ENCODE measurements at regions not wholly inside any gene's neighbourhood (a gene's known extent, or its start where the extent isn't known, plus 50 kb on each side); places are given as distances from the start of the nearest gene placed in this dataset.
"Not testable (repeated sequence)": the region's sequence is repeated elsewhere in the genome, so short reads cannot be mapped to it uniquely, and the experiment has no call there.

DNA sequence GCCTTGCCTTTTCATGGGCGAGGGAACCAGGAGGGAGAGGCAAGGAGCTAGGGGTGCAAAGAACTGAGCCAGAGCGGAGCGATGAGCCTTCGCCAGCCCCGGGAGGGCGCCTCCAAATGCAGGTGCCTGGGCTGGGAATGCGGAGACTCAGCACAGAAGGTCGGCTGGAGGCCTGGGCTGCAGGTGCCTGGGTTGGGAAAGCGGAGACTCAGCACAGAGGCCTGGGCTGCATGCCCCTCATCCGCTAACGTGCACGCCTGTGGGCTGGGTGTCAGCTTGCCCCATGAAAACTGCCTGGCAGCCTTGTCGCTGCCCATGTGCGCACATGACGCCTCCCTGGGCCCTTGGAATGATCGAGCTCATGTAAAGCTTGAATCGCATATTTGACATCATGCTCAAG, 51.8 kb downstream of the POM121L12 start:
- Histone ChIP-seq H3K27me3 (ENCODE audit: control insufficient read depth, insufficient read depth, low read length) (no peaks in the 10 kb centered on the region), H3K4me3 (ENCODE audit: insufficient read depth, low read depth, low read length) (no peak overlapping the region), H3K36me3 (replicated peaks; ENCODE audit: control insufficient read depth, insufficient read depth, low read length) (no peaks in the 10 kb centered on the region)
- no peak for DNase-seq

DNA sequence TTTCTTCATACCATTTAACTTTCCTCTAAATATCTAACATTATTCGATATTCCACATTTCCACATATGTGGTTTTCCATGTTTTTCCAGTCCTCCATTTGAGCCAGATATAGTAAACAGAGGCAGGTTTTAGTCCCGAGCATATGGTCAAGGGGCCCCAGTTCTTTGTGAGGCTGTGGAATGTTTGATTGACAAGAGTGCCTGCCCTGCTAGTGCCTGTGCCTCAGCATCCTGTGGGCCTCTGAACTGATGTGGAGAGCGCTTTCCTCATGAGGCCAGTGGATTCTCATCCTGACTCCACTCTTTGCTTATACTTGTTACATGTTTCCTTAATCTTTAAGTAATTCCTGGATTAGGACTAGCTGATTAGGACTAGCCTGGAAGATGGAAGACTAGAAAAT, 58.8 kb downstream of the POM121L12 start:
- DNase-seq, result no peak
- Histone ChIP-seq H3K27me3 (ENCODE audit: control insufficient read depth, insufficient read depth, low read length) (no peaks in the 10 kb centered on the region), H3K36me3 (replicated peaks; ENCODE audit: control insufficient read depth, insufficient read depth, low read length) (no peaks in the 10 kb centered on the region), H3K4me3 (ENCODE audit: insufficient read depth, low read depth, low read length) (no peak overlapping the region)

GRCh38 chr7:53094827-53095226, 59.4 kb downstream of the POM121L12 start:
- Histone ChIP-seq H3K27me3 (ENCODE audit: control insufficient read depth, insufficient read depth, low read length) (no peaks in the 10 kb centered on the region), H3K4me3 (ENCODE audit: insufficient read depth, low read depth, low read length) (no peak overlapping the region), H3K36me3 (replicated peaks; ENCODE audit: control insufficient read depth, insufficient read depth, low read length) (no peaks in the 10 kb centered on the region)
- DNase-seq, result no peak

- DNase-seq, result no peak
- Histone ChIP-seq H3K27me3 (ENCODE audit: control insufficient read depth, insufficient read depth, low read length) (no peaks in the 10 kb centered on the region), H3K4me3 (ENCODE audit: insufficient read depth, low read depth, low read length) (no peak overlapping the region), H3K36me3 (replicated peaks; ENCODE audit: control insufficient read depth, insufficient read depth, low read length) (no peaks in the 10 kb centered on the region)
Observed at GRCh38 chr7:53095731-53096501, 60.5 kb downstream of the POM121L12 start.

- Histone ChIP-seq H3K4me3 (ENCODE audit: insufficient read depth, low read depth, low read length) (no peak overlapping the region), H3K27me3 (ENCODE audit: control insufficient read depth, insufficient read depth, low read length) (no peaks in the 10 kb centered on the region), H3K36me3 (replicated peaks; ENCODE audit: control insufficient read depth, insufficient read depth, low read length) (no peaks in the 10 kb centered on the region)
- DNase-seq, result no peak
Observed at GRCh38 chr7:53100091-53100490, 64.7 kb downstream of the POM121L12 start.

DNA sequence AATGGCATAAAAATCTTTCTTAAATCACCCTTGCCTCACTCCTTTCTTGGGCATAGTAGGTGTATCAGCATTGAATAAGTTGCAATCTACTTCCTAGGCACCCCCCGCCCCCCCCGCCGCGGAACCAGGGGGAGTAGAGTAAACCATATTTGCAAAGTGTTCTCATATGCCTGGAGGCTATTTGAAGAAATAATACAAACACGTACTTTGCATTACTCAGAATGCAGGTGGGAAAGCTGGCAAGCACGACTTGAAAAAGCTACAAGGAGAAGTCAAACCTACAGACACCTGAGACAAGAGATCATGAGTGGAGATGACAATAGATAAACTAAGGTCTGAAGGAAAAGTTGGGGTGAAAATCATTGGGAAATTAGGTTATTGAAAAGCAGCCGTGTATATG, 65.6 kb downstream of the POM121L12 start:
- no peak for DNase-seq
- Histone ChIP-seq H3K27me3 (ENCODE audit: control insufficient read depth, insufficient read depth, low read length) (no peaks in the 10 kb centered on the region), H3K36me3 (replicated peaks; ENCODE audit: control insufficient read depth, insufficient read depth, low read length) (no peaks in the 10 kb centered on the region), H3K4me3 (ENCODE audit: insufficient read depth, low read depth, low read length) (no peak overlapping the region)

- no peak overlapping the region for H3K4me3 ChIP-seq (ENCODE audit: insufficient read depth, low read depth, low read length)
- DNase-seq, result no peak
- H3K36me3 ChIP-seq (replicated peaks; ENCODE audit: control insufficient read depth, insufficient read depth, low read length), result no peaks in the 10 kb centered on the region
- no peaks in the 10 kb centered on the region for H3K27me3 ChIP-seq (ENCODE audit: control insufficient read depth, insufficient read depth, low read length)
Observed at GRCh38 chr7:53110425-53110824, 75.0 kb downstream of the POM121L12 start.

DNA sequence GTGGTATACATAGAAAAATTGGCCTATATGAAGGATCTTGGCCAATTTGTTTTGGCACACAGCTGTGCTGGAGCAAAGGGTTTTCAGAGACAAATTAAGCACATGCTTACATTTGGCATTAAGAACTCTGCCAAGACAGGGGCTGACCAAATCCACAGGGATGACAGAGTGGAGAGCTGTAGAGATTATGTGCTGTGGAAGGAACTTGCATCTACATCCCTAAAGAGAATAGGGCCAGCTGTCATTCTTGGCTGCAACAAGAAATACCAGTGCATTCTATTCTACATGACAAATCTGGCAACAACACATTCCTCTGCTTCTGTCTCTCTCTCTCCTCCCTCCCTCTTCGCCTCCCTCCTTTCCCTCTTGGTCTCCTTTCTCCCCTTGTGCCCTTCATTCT, 75.6 kb downstream of the POM121L12 start:
- no peak overlapping the region for H3K4me3 ChIP-seq (ENCODE audit: insufficient read depth, low read depth, low read length)
- H3K36me3 ChIP-seq (replicated peaks; ENCODE audit: control insufficient read depth, insufficient read depth, low read length), result no peaks in the 10 kb centered on the region
- DNase-seq, result no peak
- no peaks in the 10 kb centered on the region for H3K27me3 ChIP-seq (ENCODE audit: control insufficient read depth, insufficient read depth, low read length)

GRCh38 chr7:53113424-53113823, 78.0 kb downstream of the POM121L12 start:
- DNase-seq, result no peak
- Histone ChIP-seq H3K36me3 (replicated peaks; ENCODE audit: control insufficient read depth, insufficient read depth, low read length) (no peaks in the 10 kb centered on the region), H3K27me3 (ENCODE audit: control insufficient read depth, insufficient read depth, low read length) (no peaks in the 10 kb centered on the region), H3K4me3 (ENCODE audit: insufficient read depth, low read depth, low read length) (no peak overlapping the region)

GRCh38 chr7:53119514-53119941, 84.1 kb downstream of the POM121L12 start:
- no peaks in the 10 kb centered on the region for H3K27me3 ChIP-seq (ENCODE audit: control insufficient read depth, insufficient read depth, low read length)
- no peak for DNase-seq
- no peak overlapping the region for H3K4me3 ChIP-seq (ENCODE audit: insufficient read depth, low read depth, low read length)
- no peaks in the 10 kb centered on the region for H3K36me3 ChIP-seq (replicated peaks; ENCODE audit: control insufficient read depth, insufficient read depth, low read length)

GRCh38 chr7:53121374-53121773, 85.9 kb downstream of the POM121L12 start:
- Histone ChIP-seq H3K4me3 (ENCODE audit: insufficient read depth, low read depth, low read length) (no peak overlapping the region), H3K27me3 (ENCODE audit: control insufficient read depth, insufficient read depth, low read length) (no peaks in the 10 kb centered on the region), H3K36me3 (replicated peaks; ENCODE audit: control insufficient read depth, insufficient read depth, low read length) (no peaks in the 10 kb centered on the region)
- no peak for DNase-seq

DNA sequence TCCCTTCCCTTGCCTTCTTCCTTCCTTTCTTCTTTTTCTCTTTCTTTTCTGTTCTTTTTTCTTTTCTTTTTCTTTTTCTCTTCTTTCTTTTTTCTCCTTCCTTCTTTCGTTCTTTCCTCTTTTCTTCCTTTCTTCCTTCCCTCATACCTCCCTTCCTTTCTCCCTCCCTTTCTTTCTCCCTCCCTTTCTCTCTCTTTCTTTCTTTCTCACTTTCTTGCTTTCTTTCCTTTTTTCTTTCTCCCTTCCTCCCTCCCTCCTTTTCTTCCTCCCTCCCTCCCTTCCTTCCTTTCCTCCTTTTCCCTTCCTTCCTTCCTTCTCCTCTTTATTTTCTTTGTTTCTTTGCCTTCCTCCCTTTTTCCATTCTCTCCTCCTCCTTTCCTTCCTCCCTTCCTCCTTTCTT, 96.3 kb downstream of the POM121L12 start:
- Histone ChIP-seq H3K36me3 (replicated peaks; ENCODE audit: control insufficient read depth, insufficient read depth, low read length) (no peaks in the 10 kb centered on the region), H3K4me3 (ENCODE audit: insufficient read depth, low read depth, low read length) (no peak overlapping the region)

DNA sequence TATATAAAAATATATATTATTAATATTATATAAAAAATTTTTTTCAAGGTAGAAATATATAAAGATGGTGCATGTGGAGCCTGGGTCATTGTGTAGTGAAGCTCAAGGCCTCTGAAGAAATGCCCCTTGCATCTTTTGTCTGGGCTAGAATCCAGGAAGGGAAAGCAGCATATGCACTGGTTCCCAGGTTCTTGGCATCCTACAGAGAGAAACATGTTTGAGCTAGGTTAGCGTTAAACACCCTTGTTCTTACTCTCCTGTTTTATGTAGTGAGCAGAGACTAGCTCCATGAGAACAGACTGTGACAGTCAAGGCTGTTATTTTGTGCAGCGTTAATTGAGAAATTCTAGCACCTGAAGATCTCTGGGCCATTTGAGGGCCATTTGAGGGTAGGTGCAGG, 116.1 kb downstream of the POM121L12 start:
- H3K4me3 ChIP-seq (ENCODE audit: insufficient read depth, low read depth, low read length), result no peak overlapping the region
- no peaks in the 10 kb centered on the region for H3K36me3 ChIP-seq (replicated peaks; ENCODE audit: control insufficient read depth, insufficient read depth, low read length)
- no peaks in the 10 kb centered on the region for H3K27me3 ChIP-seq (ENCODE audit: control insufficient read depth, insufficient read depth, low read length)
- DNase-seq, result no peak

More for the DNA sequence above, 96.3 kb downstream of the POM121L12 start:
- no peak for DNase-seq
- H3K27me3 ChIP-seq (ENCODE audit: control insufficient read depth, insufficient read depth, low read length), result no peaks in the 10 kb centered on the region

- not testable (repeated sequence) for DNase-seq; H3K4me3 ChIP-seq (ENCODE audit: insufficient read depth, low read depth, low read length); H3K36me3 ChIP-seq (replicated peaks; ENCODE audit: control insufficient read depth, insufficient read depth, low read length); H3K27me3 ChIP-seq (ENCODE audit: control insufficient read depth, insufficient read depth, low read length)
Observed at GRCh38 chr7:53187184-53187583, 151.8 kb downstream of the POM121L12 start.

- H3K36me3 ChIP-seq (replicated peaks; ENCODE audit: control insufficient read depth, insufficient read depth, low read length), result no peaks in the 10 kb centered on the region
- no peak overlapping the region for H3K4me3 ChIP-seq (ENCODE audit: insufficient read depth, low read depth, low read length)
- no peak for DNase-seq
- no peaks in the 10 kb centered on the region for H3K27me3 ChIP-seq (ENCODE audit: control insufficient read depth, insufficient read depth, low read length)
Observed at GRCh38 chr7:53191191-53191695, 155.8 kb downstream of the POM121L12 start.
